ENCODE measurements at regions not wholly inside any gene's neighbourhood (a gene's known extent, or its start where the extent isn't known, plus 50 kb on each side); places are given as distances from the start of the nearest gene placed in this dataset.

DNA sequence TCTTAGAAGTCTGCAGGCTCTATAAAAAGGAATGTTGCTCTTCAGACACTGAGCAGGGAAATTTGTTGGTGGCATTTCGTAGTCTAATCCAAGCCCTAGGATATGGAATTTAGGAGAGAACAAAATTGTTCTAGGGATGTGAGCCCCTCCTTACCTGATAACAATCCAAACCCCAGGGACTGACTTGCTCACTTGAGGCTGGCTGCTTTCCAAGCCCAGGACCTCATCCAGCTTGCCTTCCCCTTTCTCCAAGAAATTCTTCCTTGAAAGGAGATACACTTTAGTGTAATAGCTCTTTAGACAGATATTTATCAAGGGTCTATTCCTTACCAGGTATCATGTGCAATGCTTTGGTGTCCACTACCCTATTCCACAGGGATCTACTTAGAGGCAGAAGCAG is 279.8 kb downstream of the C1D start:
- DNase-seq (ENCODE audit: low read depth): no peak
- Histone ChIP-seq H3K27me3 (replicated peaks; ENCODE audit: control insufficient read depth, insufficient read depth, low read length) (no peaks in the 10 kb centered on the region), H3K9ac (ENCODE audit: low read length) (no peak overlapping the region), H3K4me1 (ENCODE audit: control insufficient read depth, insufficient read depth, low read length) (peaks cover 9% of the 10 kb centered on the region), H3K9me3 (ENCODE audit: control insufficient read depth, low read length) (no peaks in the 10 kb centered on the region), H3K36me3 (ENCODE audit: control insufficient read depth, insufficient read depth, low read length, severe bottlenecking) (no peaks in the 10 kb centered on the region), H3K4me3 (ENCODE audit: low read length) (no peak overlapping the region)

- Histone ChIP-seq H3K36me3 (ENCODE audit: control insufficient read depth, insufficient read depth, low read length, severe bottlenecking) (no peaks in the 10 kb centered on the region), H3K27me3 (replicated peaks; ENCODE audit: control insufficient read depth, insufficient read depth, low read length) (no peaks in the 10 kb centered on the region), H3K9ac (ENCODE audit: low read length) (no peak overlapping the region), H3K4me3 (ENCODE audit: low read length) (no peak overlapping the region), H3K9me3 (ENCODE audit: control insufficient read depth, low read length) (no peaks in the 10 kb centered on the region), H3K4me1 (ENCODE audit: control insufficient read depth, insufficient read depth, low read length) (no peaks in the 10 kb centered on the region)
- DNase-seq (ENCODE audit: low read depth): peak; percentile 47
These were observed 272.2 kb downstream of the C1D start for GRCh38 chr2:67790622-67791021.

- no peak overlapping the region for H3K9ac ChIP-seq (ENCODE audit: low read length)
- H3K36me3 ChIP-seq (ENCODE audit: control insufficient read depth, insufficient read depth, low read length, severe bottlenecking): no peaks in the 10 kb centered on the region
- no peaks in the 10 kb centered on the region for H3K27me3 ChIP-seq (replicated peaks; ENCODE audit: control insufficient read depth, insufficient read depth, low read length)
- no peaks in the 10 kb centered on the region for H3K9me3 ChIP-seq (ENCODE audit: control insufficient read depth, low read length)
- no peak overlapping the region for H3K4me3 ChIP-seq (ENCODE audit: low read length)
- no peak for DNase-seq (ENCODE audit: low read depth)
- no peaks in the 10 kb centered on the region for H3K4me1 ChIP-seq (ENCODE audit: control insufficient read depth, insufficient read depth, low read length)
These were observed 270.6 kb downstream of the C1D start for GRCh38 chr2:67792191-67792590.

DNA sequence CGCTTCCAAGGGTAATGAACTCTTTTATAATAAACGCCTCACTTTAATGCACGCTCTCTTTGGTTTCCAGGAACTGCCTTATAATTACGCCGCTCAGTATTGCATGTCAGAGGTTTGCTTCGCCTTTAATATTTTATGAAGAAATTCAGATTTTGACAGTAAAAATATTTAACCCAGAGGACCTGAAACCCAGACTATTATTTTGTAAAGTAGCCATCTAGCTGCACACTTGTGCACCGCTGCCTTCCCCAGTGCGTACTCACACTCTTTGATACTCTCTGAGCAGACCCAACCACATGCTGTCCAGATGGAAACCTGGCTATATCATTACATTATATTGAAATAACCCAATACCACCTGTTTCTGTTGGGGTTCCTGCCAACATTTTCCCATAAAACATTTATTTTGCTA is 270.1 kb downstream of the C1D start:
- Histone ChIP-seq H3K4me1 (ENCODE audit: control insufficient read depth, insufficient read depth, low read length) (no peaks in the 10 kb centered on the region), H3K9me3 (ENCODE audit: control insufficient read depth, low read length) (no peaks in the 10 kb centered on the region), H3K9ac (ENCODE audit: low read length) (no peak overlapping the region), H3K36me3 (ENCODE audit: control insufficient read depth, insufficient read depth, low read length, severe bottlenecking) (no peaks in the 10 kb centered on the region), H3K27me3 (replicated peaks; ENCODE audit: control insufficient read depth, insufficient read depth, low read length) (no peaks in the 10 kb centered on the region), H3K4me3 (ENCODE audit: low read length) (no peak overlapping the region)
- no peak for DNase-seq (ENCODE audit: low read depth)

DNA sequence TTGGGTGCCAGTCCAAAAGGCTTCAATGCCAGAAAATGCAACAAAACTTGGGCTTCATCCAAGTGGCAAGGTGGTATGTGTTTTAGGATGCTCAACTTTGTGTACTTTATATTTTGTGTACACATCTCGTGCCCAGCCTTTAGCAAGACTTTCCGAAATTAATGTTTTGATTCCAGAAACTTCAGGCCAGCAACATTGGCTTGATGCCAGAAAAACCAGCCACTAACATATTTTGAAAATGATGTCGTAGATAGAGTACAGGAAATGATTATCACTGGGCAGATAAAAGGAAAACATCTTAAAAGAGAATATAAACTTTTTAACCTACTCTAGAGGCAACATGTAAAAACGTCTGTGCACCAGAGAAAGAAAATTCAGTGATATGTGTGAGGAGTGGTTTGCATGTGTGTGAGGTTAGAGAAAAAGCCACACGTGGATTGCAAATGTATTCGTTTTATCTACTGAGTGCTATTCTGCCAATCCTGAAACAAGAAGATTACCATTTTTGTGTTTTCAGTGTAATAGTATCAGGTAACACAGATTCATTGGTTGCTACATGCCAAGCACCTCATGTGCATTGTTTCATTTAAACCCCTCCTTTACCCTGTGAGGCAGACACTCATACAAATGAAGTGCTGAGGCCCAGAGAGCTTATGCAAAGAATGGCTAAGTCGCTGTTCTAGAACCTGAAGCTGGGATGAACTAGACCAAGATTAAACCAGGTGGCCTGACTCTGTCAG is 264.8 kb downstream of the C1D start:
- Histone ChIP-seq H3K4me3 (ENCODE audit: low read length) (no peak overlapping the region), H3K9ac (ENCODE audit: low read length) (no peak overlapping the region), H3K9me3 (ENCODE audit: control insufficient read depth, low read length) (no peaks in the 10 kb centered on the region), H3K36me3 (ENCODE audit: control insufficient read depth, insufficient read depth, low read length, severe bottlenecking) (no peaks in the 10 kb centered on the region), H3K4me1 (ENCODE audit: control insufficient read depth, insufficient read depth, low read length) (peaks cover 2% of the 10 kb centered on the region), H3K27me3 (replicated peaks; ENCODE audit: control insufficient read depth, insufficient read depth, low read length) (no peaks in the 10 kb centered on the region)
- peak; percentile 50 for DNase-seq (ENCODE audit: low read depth)

DNA sequence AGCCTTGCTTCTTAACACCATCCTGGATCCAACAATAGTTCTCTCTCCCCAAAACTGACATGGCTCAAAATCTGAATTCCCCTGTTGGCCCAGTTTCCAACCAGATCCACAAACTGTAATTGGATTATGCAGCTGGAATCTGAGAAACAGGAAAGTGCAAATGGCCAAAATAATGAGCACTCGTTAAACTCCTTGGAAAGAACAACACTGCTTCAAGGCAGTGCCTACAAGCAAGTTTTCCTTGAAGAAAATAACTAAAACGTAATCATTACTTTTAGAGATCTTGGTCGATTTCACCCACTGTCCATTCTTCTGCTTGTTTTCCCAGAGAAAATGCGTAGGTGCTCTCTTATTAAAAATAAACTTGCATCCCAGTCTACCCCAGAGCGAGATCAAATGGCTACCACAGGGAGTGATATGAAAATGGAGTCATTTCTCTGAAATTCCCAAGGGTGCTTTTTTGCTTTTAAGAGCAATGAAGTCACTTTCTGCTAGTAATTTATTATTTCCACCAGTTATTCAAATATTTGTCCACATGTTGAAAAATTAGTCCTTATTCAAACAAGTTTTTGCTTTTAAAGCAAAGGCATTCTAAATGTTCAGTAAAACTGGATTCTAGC is 264.2 kb downstream of the C1D start:
- Histone ChIP-seq H3K4me3 (ENCODE audit: low read length) (no peak overlapping the region), H3K9me3 (ENCODE audit: control insufficient read depth, low read length) (no peaks in the 10 kb centered on the region), H3K27me3 (replicated peaks; ENCODE audit: control insufficient read depth, insufficient read depth, low read length) (no peaks in the 10 kb centered on the region), H3K9ac (ENCODE audit: low read length) (no peak overlapping the region), H3K4me1 (ENCODE audit: control insufficient read depth, insufficient read depth, low read length) (peaks cover 2% of the 10 kb centered on the region), H3K36me3 (ENCODE audit: control insufficient read depth, insufficient read depth, low read length, severe bottlenecking) (no peaks in the 10 kb centered on the region)
- no peak for DNase-seq (ENCODE audit: low read depth)

GRCh38 chr2:67799886-67800285 is 262.9 kb downstream of the C1D start:
- no peak for DNase-seq (ENCODE audit: low read depth)
- no peaks in the 10 kb centered on the region for H3K36me3 ChIP-seq (ENCODE audit: control insufficient read depth, insufficient read depth, low read length, severe bottlenecking)
- H3K27me3 ChIP-seq (replicated peaks; ENCODE audit: control insufficient read depth, insufficient read depth, low read length): no peaks in the 10 kb centered on the region
- peaks cover 2% of the 10 kb centered on the region for H3K4me1 ChIP-seq (ENCODE audit: control insufficient read depth, insufficient read depth, low read length)
- H3K4me3 ChIP-seq (ENCODE audit: low read length): no peak overlapping the region
- H3K9me3 ChIP-seq (ENCODE audit: control insufficient read depth, low read length): no peaks in the 10 kb centered on the region
- no peak overlapping the region for H3K9ac ChIP-seq (ENCODE audit: low read length)

DNA sequence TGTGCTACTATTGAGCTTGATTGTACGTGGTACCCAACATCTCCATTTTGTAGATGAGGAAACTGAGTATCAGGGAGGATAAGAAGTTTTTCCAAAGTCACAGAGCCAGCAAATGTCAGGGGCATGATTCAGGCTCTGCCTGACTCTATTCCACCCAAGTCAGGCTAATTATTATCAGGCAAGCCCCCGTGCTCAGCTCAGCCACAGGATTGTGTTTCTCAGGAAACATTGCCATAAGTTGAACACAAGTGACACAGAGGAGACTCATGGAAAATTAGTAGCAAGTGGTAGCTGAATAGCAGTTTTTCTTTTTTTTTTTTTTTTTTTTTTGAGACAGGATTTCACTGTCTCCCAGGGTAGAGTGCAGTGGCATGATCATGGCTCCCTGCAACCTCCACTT is 260.5 kb downstream of the C1D start:
- no peak for DNase-seq (ENCODE audit: low read depth)
- no peaks in the 10 kb centered on the region for H3K36me3 ChIP-seq (ENCODE audit: control insufficient read depth, insufficient read depth, low read length, severe bottlenecking)

DNA sequence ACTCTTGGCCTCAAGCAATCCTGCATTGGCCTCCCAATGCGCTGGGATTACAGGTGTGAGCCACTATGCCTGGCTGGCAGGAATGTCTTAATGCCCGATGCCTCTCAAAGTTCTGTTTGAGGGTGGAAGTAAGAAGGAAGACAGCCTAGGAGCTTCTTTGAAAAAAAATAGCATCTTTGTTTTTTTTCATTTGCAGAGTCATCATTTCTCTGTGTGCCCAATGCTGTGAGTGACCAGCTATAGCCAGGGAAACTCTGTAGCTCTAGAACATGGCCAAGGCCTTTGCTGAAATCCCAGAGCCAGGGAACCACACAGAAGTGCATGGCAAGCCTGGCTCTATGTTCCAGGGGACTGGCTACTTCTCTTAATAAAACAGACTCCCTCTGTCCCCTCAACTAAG is 260.0 kb downstream of the C1D start:
- DNase-seq (ENCODE audit: low read depth): no peak
- H3K9ac ChIP-seq (ENCODE audit: low read length): no peak overlapping the region
- H3K36me3 ChIP-seq (ENCODE audit: control insufficient read depth, insufficient read depth, low read length, severe bottlenecking): no peaks in the 10 kb centered on the region
- H3K4me3 ChIP-seq (ENCODE audit: low read length): no peak overlapping the region
- H3K27me3 ChIP-seq (replicated peaks; ENCODE audit: control insufficient read depth, insufficient read depth, low read length): no peaks in the 10 kb centered on the region
- H3K4me1 ChIP-seq (ENCODE audit: control insufficient read depth, insufficient read depth, low read length): peaks cover 12% of the 10 kb centered on the region
- peaks cover 8% of the 10 kb centered on the region for H3K9me3 ChIP-seq (ENCODE audit: control insufficient read depth, low read length)

More for the DNA sequence above, 260.5 kb downstream of the C1D start:
- Histone ChIP-seq H3K27me3 (replicated peaks; ENCODE audit: control insufficient read depth, insufficient read depth, low read length) (no peaks in the 10 kb centered on the region), H3K9ac (ENCODE audit: low read length) (no peak overlapping the region), H3K4me1 (ENCODE audit: control insufficient read depth, insufficient read depth, low read length) (peaks cover 12% of the 10 kb centered on the region), H3K4me3 (ENCODE audit: low read length) (no peak overlapping the region), H3K9me3 (ENCODE audit: control insufficient read depth, low read length) (peaks cover 3% of the 10 kb centered on the region)

GRCh38 chr2:67806816-67807215 is 256.0 kb downstream of the C1D start:
- Histone ChIP-seq H3K27me3 (replicated peaks; ENCODE audit: control insufficient read depth, insufficient read depth, low read length) (no peaks in the 10 kb centered on the region), H3K9me3 (ENCODE audit: control insufficient read depth, low read length) (peaks cover 16% of the 10 kb centered on the region), H3K4me3 (ENCODE audit: low read length) (no peak overlapping the region), H3K9ac (ENCODE audit: low read length) (no peak overlapping the region), H3K4me1 (ENCODE audit: control insufficient read depth, insufficient read depth, low read length) (peaks cover 14% of the 10 kb centered on the region), H3K36me3 (ENCODE audit: control insufficient read depth, insufficient read depth, low read length, severe bottlenecking) (no peaks in the 10 kb centered on the region)
- DNase-seq (ENCODE audit: low read depth): no peak

GRCh38 chr2:67808112-67808511 is 254.7 kb downstream of the C1D start:
- DNase-seq (ENCODE audit: low read depth): no peak
- Histone ChIP-seq H3K4me1 (ENCODE audit: control insufficient read depth, insufficient read depth, low read length) (peaks cover 14% of the 10 kb centered on the region), H3K9me3 (ENCODE audit: control insufficient read depth, low read length) (peaks cover 20% of the 10 kb centered on the region), H3K4me3 (ENCODE audit: low read length) (peak overlapping the region; percentile 8), H3K9ac (ENCODE audit: low read length) (no peak overlapping the region), H3K36me3 (ENCODE audit: control insufficient read depth, insufficient read depth, low read length, severe bottlenecking) (no peaks in the 10 kb centered on the region), H3K27me3 (replicated peaks; ENCODE audit: control insufficient read depth, insufficient read depth, low read length) (no peaks in the 10 kb centered on the region)

Measured in adipocyte (in vitro differentiated cells).